ENCODE measurements at regions not wholly inside any gene's neighbourhood (a gene's known extent, or its start where the extent isn't known, plus 50 kb on each side); places are given as distances from the start of the nearest gene placed in this dataset.

GRCh38 chr3:73706771-73707170 lies 82.0 kb upstream of the PDZRN3 start:
- H3K79me2 ChIP-seq (ENCODE audit: insufficient read depth, low read length): no peaks in the 10 kb centered on the region
- no peak overlapping the region for H3K4me2 ChIP-seq (ENCODE audit: insufficient read depth, low read length)
- TF ChIP-seq, protein P1, sequence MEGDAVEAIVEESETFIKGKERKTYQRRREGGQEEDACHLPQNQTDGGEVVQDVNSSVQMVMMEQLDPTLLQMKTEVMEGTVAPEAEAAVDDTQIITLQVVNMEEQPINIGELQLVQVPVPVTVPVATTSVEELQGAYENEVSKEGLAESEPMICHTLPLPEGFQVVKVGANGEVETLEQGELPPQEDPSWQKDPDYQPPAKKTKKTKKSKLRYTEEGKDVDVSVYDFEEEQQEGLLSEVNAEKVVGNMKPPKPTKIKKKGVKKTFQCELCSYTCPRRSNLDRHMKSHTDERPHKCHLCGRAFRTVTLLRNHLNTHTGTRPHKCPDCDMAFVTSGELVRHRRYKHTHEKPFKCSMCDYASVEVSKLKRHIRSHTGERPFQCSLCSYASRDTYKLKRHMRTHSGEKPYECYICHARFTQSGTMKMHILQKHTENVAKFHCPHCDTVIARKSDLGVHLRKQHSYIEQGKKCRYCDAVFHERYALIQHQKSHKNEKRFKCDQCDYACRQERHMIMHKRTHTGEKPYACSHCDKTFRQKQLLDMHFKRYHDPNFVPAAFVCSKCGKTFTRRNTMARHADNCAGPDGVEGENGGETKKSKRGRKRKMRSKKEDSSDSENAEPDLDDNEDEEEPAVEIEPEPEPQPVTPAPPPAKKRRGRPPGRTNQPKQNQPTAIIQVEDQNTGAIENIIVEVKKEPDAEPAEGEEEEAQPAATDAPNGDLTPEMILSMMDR (IDR thresholded peaks at IDR 0.05; ENCODE audit: extremely low read depth, low read depth, low read length): no peak
- no peak overlapping the region for H3K27ac ChIP-seq (ENCODE audit: low read depth, low read length)
- no peak overlapping the region for H3K4me3 ChIP-seq (ENCODE audit: insufficient read depth, low read length)
- DNase-seq (ENCODE audit: insufficient read length, low spot score, missing footprints): no peak
- no peak overlapping the region for H2AFZ ChIP-seq (ENCODE audit: low read length)
- H4K20me1 ChIP-seq (ENCODE audit: insufficient read depth, low read length): no peaks in the 10 kb centered on the region
- no peaks in the 10 kb centered on the region for H3K27me3 ChIP-seq (ENCODE audit: insufficient read depth, low read length)
- no peaks in the 10 kb centered on the region for H3K9me3 ChIP-seq (ENCODE audit: low read depth, low read length)
- no peaks in the 10 kb centered on the region for H3K36me3 ChIP-seq (ENCODE audit: insufficient read depth, low read length)
- peaks cover 13% of the 10 kb centered on the region for H3K4me1 ChIP-seq (ENCODE audit: insufficient read depth, low read length)

GRCh38 chr3:73705792-73706191 lies 81.1 kb upstream of the PDZRN3 start:
- Histone ChIP-seq H2AFZ (ENCODE audit: low read length) (no peak overlapping the region), H3K79me2 (ENCODE audit: insufficient read depth, low read length) (no peaks in the 10 kb centered on the region), H3K4me1 (ENCODE audit: insufficient read depth, low read length) (peaks cover 13% of the 10 kb centered on the region), H4K20me1 (ENCODE audit: insufficient read depth, low read length) (no peaks in the 10 kb centered on the region), H3K27ac (ENCODE audit: low read depth, low read length) (no peak overlapping the region), H3K4me2 (ENCODE audit: insufficient read depth, low read length) (no peak overlapping the region), H3K9me3 (ENCODE audit: low read depth, low read length) (no peaks in the 10 kb centered on the region), H3K27me3 (ENCODE audit: insufficient read depth, low read length) (no peaks in the 10 kb centered on the region), H3K36me3 (ENCODE audit: insufficient read depth, low read length) (no peaks in the 10 kb centered on the region), H3K4me3 (ENCODE audit: insufficient read depth, low read length) (no peak overlapping the region)
- no peak for DNase-seq (ENCODE audit: insufficient read length, low spot score, missing footprints)
- TF ChIP-seq, protein P1 (IDR thresholded peaks at IDR 0.05; ENCODE audit: extremely low read depth, low read depth, low read length): no peak

- H3K79me2 ChIP-seq (ENCODE audit: insufficient read depth, low read length): no peaks in the 10 kb centered on the region
- H3K9me3 ChIP-seq (ENCODE audit: low read depth, low read length): no peaks in the 10 kb centered on the region
- no peaks in the 10 kb centered on the region for H3K4me1 ChIP-seq (ENCODE audit: insufficient read depth, low read length)
- no peak overlapping the region for H3K27ac ChIP-seq (ENCODE audit: low read depth, low read length)
- H2AFZ ChIP-seq (ENCODE audit: low read length): no peak overlapping the region
- H3K27me3 ChIP-seq (ENCODE audit: insufficient read depth, low read length): no peaks in the 10 kb centered on the region
- no peaks in the 10 kb centered on the region for H3K36me3 ChIP-seq (ENCODE audit: insufficient read depth, low read length)
- no peak overlapping the region for H3K4me3 ChIP-seq (ENCODE audit: insufficient read depth, low read length)
- TF ChIP-seq, protein P1 (IDR thresholded peaks at IDR 0.05; ENCODE audit: extremely low read depth, low read depth, low read length): no peak
- no peak overlapping the region for H3K4me2 ChIP-seq (ENCODE audit: insufficient read depth, low read length)
- no peaks in the 10 kb centered on the region for H4K20me1 ChIP-seq (ENCODE audit: insufficient read depth, low read length)
- no peak for DNase-seq (ENCODE audit: insufficient read length, low spot score, missing footprints)
These were observed 74.6 kb upstream of the PDZRN3 start for GRCh38 chr3:73699327-73699726.

GRCh38 chr3:73697020-73697419 lies 72.3 kb upstream of the PDZRN3 start:
- Histone ChIP-seq H3K27me3 (ENCODE audit: insufficient read depth, low read length) (no peaks in the 10 kb centered on the region), H3K4me2 (ENCODE audit: insufficient read depth, low read length) (no peak overlapping the region), H3K36me3 (ENCODE audit: insufficient read depth, low read length) (no peaks in the 10 kb centered on the region), H3K4me1 (ENCODE audit: insufficient read depth, low read length) (no peaks in the 10 kb centered on the region), H4K20me1 (ENCODE audit: insufficient read depth, low read length) (no peaks in the 10 kb centered on the region), H3K9me3 (ENCODE audit: low read depth, low read length) (no peaks in the 10 kb centered on the region), H2AFZ (ENCODE audit: low read length) (no peak overlapping the region), H3K79me2 (ENCODE audit: insufficient read depth, low read length) (no peaks in the 10 kb centered on the region), H3K27ac (ENCODE audit: low read depth, low read length) (no peak overlapping the region), H3K4me3 (ENCODE audit: insufficient read depth, low read length) (no peak overlapping the region)
- DNase-seq (ENCODE audit: insufficient read length, low spot score, missing footprints): no peak
- TF ChIP-seq, protein P1 (IDR thresholded peaks at IDR 0.05; ENCODE audit: extremely low read depth, low read depth, low read length): no peak

All from osteoblast (primary cell).